Nephron (organoid): ENCODE measurements at regions not wholly inside any gene's neighbourhood (a gene's known extent, or its start where the extent isn't known, plus 50 kb on each side); places are given as distances from the start of the nearest gene placed in this dataset.

Experiments
- H3K27ac Mint-ChIP-seq, 3 experiments: 2 replicates each; pipeline ENCODE4 v1.8.0; 2020; ENCODE audit warnings: mixed read lengths in 3 of 3, mild to moderate bottlenecking in 2 of 3, moderate library complexity in 1 of 3
- H3K27me3 Mint-ChIP-seq: 2 replicates; pipeline ENCODE4 v1.8.0; 2021; ENCODE audit warnings: low read depth, mild to moderate bottlenecking, moderate library complexity, mixed read lengths
- H3K36me3 Mint-ChIP-seq: 2 replicates; pipeline ENCODE4 v1.8.0; 2020; ENCODE audit warnings: low read depth, mixed read lengths
- H3K4me1 Mint-ChIP-seq: 2 replicates; pipeline ENCODE4 v1.8.0; 2020; ENCODE audit warnings: mixed read lengths
- H3K4me3 Mint-ChIP-seq, 3 experiments: 2 replicates each; pipeline ENCODE4 v1.8.0; 2020; ENCODE audit warnings: mild to moderate bottlenecking in 3 of 3, mixed read lengths in 3 of 3, moderate library complexity in 2 of 3
- H3K9me3 Mint-ChIP-seq: 2 replicates; pipeline ENCODE4 v1.8.0; 2020; ENCODE audit warnings: mixed read lengths
- CTCF ChIP-seq, 3 experiments: fragments of 200-600 bp; sonication (generic); IDR thresholded peaks; one replicate each; pipeline ENCODE4 v1.5.0; 2021; ENCODE audit warnings: antibody characterized with exemption in 3 of 3; ENCODE audit not compliant: unreplicated experiment in 3 of 3

GRCh38 chr6:99187429-99187828 lies 162.0 kb downstream of the FAXC start:
- Mint-ChIP-seq H3K27ac (no peak overlapping the region), H3K4me3 (no peak overlapping the region), H3K27me3 (no peaks in the 10 kb centered on the region), H3K36me3 (no peaks in the 10 kb centered on the region), H3K9me3 (peaks cover 2% of the 10 kb centered on the region), H3K4me1 (no peaks in the 10 kb centered on the region)
- no peak for TF ChIP-seq CTCF (IDR thresholded peaks at IDR 0.05; ENCODE audit: unreplicated experiment in 3 of 3)

- Mint-ChIP-seq H3K36me3 (no peaks in the 10 kb centered on the region), H3K9me3 (peaks cover 10% of the 10 kb centered on the region), H3K4me3 (no peak overlapping the region), H3K4me1 (no peaks in the 10 kb centered on the region), H3K27me3 (no peaks in the 10 kb centered on the region), H3K27ac (no peak overlapping the region)
- no peak for TF ChIP-seq CTCF (IDR thresholded peaks at IDR 0.05; ENCODE audit: unreplicated experiment in 3 of 3)
Measured at GRCh38 chr6:99186417-99186816, 163.1 kb downstream of the FAXC start.

GRCh38 chr6:99185525-99185924 lies 163.9 kb downstream of the FAXC start:
- H3K27me3 Mint-ChIP-seq, result no peaks in the 10 kb centered on the region
- H3K9me3 Mint-ChIP-seq, result peaks cover 16% of the 10 kb centered on the region
- no peak for TF ChIP-seq CTCF (IDR thresholded peaks at IDR 0.05; ENCODE audit: unreplicated experiment in 3 of 3)
- H3K27ac Mint-ChIP-seq, result no peak overlapping the region
- no peaks in the 10 kb centered on the region for H3K4me1 Mint-ChIP-seq
- no peaks in the 10 kb centered on the region for H3K36me3 Mint-ChIP-seq
- no peak overlapping the region for H3K4me3 Mint-ChIP-seq

- no peaks in the 10 kb centered on the region for H3K36me3 Mint-ChIP-seq
- no peak for TF ChIP-seq CTCF (IDR thresholded peaks at IDR 0.05; ENCODE audit: unreplicated experiment in 3 of 3)
- no peaks in the 10 kb centered on the region for H3K27me3 Mint-ChIP-seq
- H3K4me3 Mint-ChIP-seq, result no peak overlapping the region
- H3K4me1 Mint-ChIP-seq, result no peaks in the 10 kb centered on the region
- H3K27ac Mint-ChIP-seq, result no peak overlapping the region
- peaks cover 18% of the 10 kb centered on the region for H3K9me3 Mint-ChIP-seq
Measured at GRCh38 chr6:99184696-99185095, 164.8 kb downstream of the FAXC start.

- H3K4me1 Mint-ChIP-seq, result no peaks in the 10 kb centered on the region
- no peak overlapping the region for H3K4me3 Mint-ChIP-seq
- H3K9me3 Mint-ChIP-seq, result peaks cover 18% of the 10 kb centered on the region
- H3K36me3 Mint-ChIP-seq, result no peaks in the 10 kb centered on the region
- H3K27ac Mint-ChIP-seq, result no peak overlapping the region
- no peaks in the 10 kb centered on the region for H3K27me3 Mint-ChIP-seq
- no peak for TF ChIP-seq CTCF (IDR thresholded peaks at IDR 0.05; ENCODE audit: unreplicated experiment in 3 of 3)
Measured at GRCh38 chr6:99183066-99183465, 166.4 kb downstream of the FAXC start.

GRCh38 chr6:99181174-99181573 lies 168.3 kb downstream of the FAXC start:
- no peaks in the 10 kb centered on the region for H3K36me3 Mint-ChIP-seq
- peaks cover 18% of the 10 kb centered on the region for H3K9me3 Mint-ChIP-seq
- H3K27ac Mint-ChIP-seq, result no peak overlapping the region
- no peaks in the 10 kb centered on the region for H3K27me3 Mint-ChIP-seq
- H3K4me3 Mint-ChIP-seq, result no peak overlapping the region
- TF ChIP-seq CTCF (IDR thresholded peaks at IDR 0.05; ENCODE audit: unreplicated experiment in 3 of 3), result no peak
- no peaks in the 10 kb centered on the region for H3K4me1 Mint-ChIP-seq
